Thoracic aorta (tissue), 2 donors: ENCODE measurements at regions not wholly inside any gene's neighbourhood (a gene's known extent, or its start where the extent isn't known, plus 50 kb on each side); places are given as distances from the start of the nearest gene placed in this dataset.

Experiments used
- ATAC-seq: fragments of 150-250 bp; one replicate; pipeline ENCODE4 v1.8.0; 2017; ENCODE audit warnings: low read depth; ENCODE audit not compliant: insufficient number of reproducible peaks, low FRiP score
- DNase-seq: peaks from one replicate; pipeline ENCODE4 v3.0.0-alpha.2; 2020; ENCODE audit warnings: low spot score
- H3K27ac ChIP-seq, 2 donors: fragments of 200-600 bp; sonication (generic); 1 replicate in 1 of 2; 2 replicates in 1 of 2; pipeline ENCODE4 v1.5.1; 2016; ENCODE audit warnings: mild to moderate bottlenecking in 2 of 2, moderate library complexity in 2 of 2
- H3K27me3 ChIP-seq: fragments of 200-600 bp; sonication (generic); replicated peaks from 2 replicates; pipeline ENCODE4 v1.6.0; 2016; ENCODE audit warnings: mild to moderate bottlenecking; ENCODE audit not compliant: insufficient read depth
- H3K36me3 ChIP-seq: fragments of 200-600 bp; sonication (generic); one replicate; pipeline ENCODE4 v1.5.1; 2016
- H3K4me1 ChIP-seq, 2 donors: fragments of 200-600 bp; sonication (generic); 1 replicate in 1 of 2; 2 replicates in 1 of 2; pipeline versions ENCODE4 v1.5.1 to v1.6.0; 2016; ENCODE audit warnings: low read depth in 2 of 2, mild to moderate bottlenecking in 1 of 2; ENCODE audit not compliant: control insufficient read depth in 1 of 2
- H3K4me3 ChIP-seq: fragments of 200-600 bp; sonication (generic); 2 replicates; pipeline ENCODE4 v1.5.1; 2016; ENCODE audit warnings: mild to moderate bottlenecking
- H3K9me3 ChIP-seq: fragments of 200-600 bp; sonication (generic); 2 replicates; pipeline ENCODE4 v1.5.1; 2016
- CTCF ChIP-seq: fragments of 200-600 bp; sonication (generic); IDR thresholded peaks from one replicate; pipeline ENCODE4 v1.5.1; 2019; ENCODE audit warnings: antibody characterized with exemption

- Histone ChIP-seq H3K4me1 (no peaks in the 10 kb centered on the region), H3K27ac (no peak overlapping the region), H3K36me3 (no peaks in the 10 kb centered on the region), H3K4me3 (no peak overlapping the region), H3K27me3 (no peaks in the 10 kb centered on the region), H3K9me3 (no peaks in the 10 kb centered on the region)
- TF ChIP-seq CTCF: no peak
- no peak for DNase-seq
- no peak for ATAC-seq
Measured at GRCh38 chr14:82779301-82779700, 1245.6 kb upstream of the SEL1L start.

- Histone ChIP-seq H3K27me3 (no peaks in the 10 kb centered on the region), H3K4me1 (no peaks in the 10 kb centered on the region), H3K27ac (no peak overlapping the region), H3K9me3 (no peaks in the 10 kb centered on the region), H3K36me3 (no peaks in the 10 kb centered on the region), H3K4me3 (no peak overlapping the region)
- DNase-seq (no peak), ATAC-seq (no peak)
- no peak for TF ChIP-seq CTCF
Measured at GRCh38 chr14:82785756-82786482, 1252.3 kb upstream of the SEL1L start.

GRCh38 chr14:82786483-82786880 is 1252.8 kb upstream of the SEL1L start:
- H3K4me3 ChIP-seq: no peak overlapping the region
- no peak for DNase-seq

GRCh38 chr14:82796086-82796485 is 1262.4 kb upstream of the SEL1L start:
- Histone ChIP-seq H3K4me1 (no peaks in the 10 kb centered on the region), H3K36me3 (no peaks in the 10 kb centered on the region), H3K27ac (no peak overlapping the region), H3K27me3 (no peaks in the 10 kb centered on the region), H3K9me3 (no peaks in the 10 kb centered on the region), H3K4me3 (no peak overlapping the region)
- DNase-seq (no peak), ATAC-seq (no peak)
- TF ChIP-seq CTCF: no peak

More at GRCh38 chr14:82786483-82786880, 1252.8 kb upstream of the SEL1L start:
- no peaks in the 10 kb centered on the region for H3K9me3 ChIP-seq
- no peak for ATAC-seq
- no peaks in the 10 kb centered on the region for H3K4me1 ChIP-seq
- no peak for TF ChIP-seq CTCF
- no peak overlapping the region for H3K27ac ChIP-seq
- H3K36me3 ChIP-seq: no peaks in the 10 kb centered on the region
- no peaks in the 10 kb centered on the region for H3K27me3 ChIP-seq

- no peaks in the 10 kb centered on the region for H3K36me3 ChIP-seq
- ATAC-seq (no peak), DNase-seq (no peak)
- H3K27me3 ChIP-seq: no peaks in the 10 kb centered on the region
- H3K9me3 ChIP-seq: no peaks in the 10 kb centered on the region
- no peak for TF ChIP-seq CTCF
- no peaks in the 10 kb centered on the region for H3K4me1 ChIP-seq
- H3K27ac ChIP-seq: no peak overlapping the region
- no peak overlapping the region for H3K4me3 ChIP-seq
Measured at GRCh38 chr14:82798276-82798675, 1264.6 kb upstream of the SEL1L start.
